HG02852 (cell line): ENCODE measurements at regions not wholly inside any gene's neighbourhood (a gene's known extent, or its start where the extent isn't known, plus 50 kb on each side); places are given as distances from the start of the nearest gene placed in this dataset.

Experiments
- ATAC-seq: cut with Tn5 transposase; IDR thresholded peaks from one replicate; pipeline ENCODE4 v1.9.1; 2021; ENCODE audit warnings: mild to moderate bottlenecking, moderate library complexity; ENCODE audit not compliant: unreplicated experiment

- ATAC-seq: no peak
Observed at GRCh38 chr2:212873256-212873655, 278.2 kb downstream of the IKZF2 start.

DNA sequence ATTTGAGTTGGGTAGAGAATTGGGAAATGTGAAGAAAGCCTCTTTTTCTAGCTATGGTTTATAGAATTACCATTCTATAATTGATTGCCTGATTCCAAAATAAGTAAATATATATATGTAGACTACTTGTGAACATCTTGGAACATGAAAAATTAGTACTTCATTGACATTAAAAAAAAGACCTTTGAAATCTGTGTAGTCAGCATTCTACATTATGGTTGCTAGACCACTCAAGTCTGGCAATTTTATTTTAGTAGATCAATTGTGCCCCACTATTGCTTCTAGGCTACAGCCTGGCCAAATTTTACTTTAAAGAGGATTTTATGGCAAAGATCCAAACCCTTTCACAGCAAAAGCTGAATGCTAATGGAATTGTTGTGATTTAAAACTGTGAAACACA is 279.8 kb downstream of the IKZF2 start:
- ATAC-seq: no peak

DNA sequence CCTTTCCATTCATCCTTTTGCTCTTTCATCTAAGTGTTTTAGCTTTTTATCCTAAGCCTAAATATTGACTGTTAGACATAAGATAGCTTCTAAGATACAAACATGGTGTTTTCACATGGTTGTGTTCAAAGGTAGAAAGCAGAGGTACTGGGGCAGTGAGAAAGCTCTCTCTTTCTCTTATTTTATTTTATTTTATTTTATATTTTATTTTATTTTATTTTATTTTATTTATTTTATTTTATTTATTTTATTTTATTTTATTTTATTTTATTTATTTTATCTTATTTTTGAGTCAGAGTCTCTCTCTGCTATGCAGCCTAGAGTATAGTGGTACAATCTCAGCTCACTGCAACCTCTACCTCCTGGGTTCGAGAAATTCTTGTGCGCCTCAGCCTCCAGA is 287.2 kb downstream of the IKZF2 start:
- ATAC-seq: no peak

- ATAC-seq: no peak
Observed at GRCh38 chr2:212863185-212863588, 288.2 kb downstream of the IKZF2 start.

- ATAC-seq: no peak
Observed at GRCh38 chr2:212858496-212858895, 292.9 kb downstream of the IKZF2 start.

DNA sequence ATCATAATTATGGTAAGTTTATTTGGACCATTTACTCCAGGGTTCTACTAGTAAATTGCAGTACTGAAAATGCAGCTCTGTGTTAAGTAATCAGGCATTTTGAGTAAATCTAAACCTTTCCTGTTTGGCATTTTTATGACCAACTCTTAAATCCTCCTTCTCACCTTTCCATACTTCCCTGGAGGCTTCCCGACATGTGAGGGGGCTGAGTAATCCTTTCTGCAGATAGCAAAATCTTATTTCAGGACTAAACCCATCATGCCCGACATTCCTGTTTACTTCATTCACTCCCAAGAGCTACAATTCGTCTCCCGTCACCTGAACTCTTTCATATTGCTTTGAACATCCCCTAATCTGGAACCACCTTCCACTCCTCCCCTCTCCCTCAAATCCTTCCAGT is 296.6 kb downstream of the IKZF2 start:
- ATAC-seq: no peak

GRCh38 chr2:212854116-212854515 is 297.3 kb downstream of the IKZF2 start:
- no peak for ATAC-seq

DNA sequence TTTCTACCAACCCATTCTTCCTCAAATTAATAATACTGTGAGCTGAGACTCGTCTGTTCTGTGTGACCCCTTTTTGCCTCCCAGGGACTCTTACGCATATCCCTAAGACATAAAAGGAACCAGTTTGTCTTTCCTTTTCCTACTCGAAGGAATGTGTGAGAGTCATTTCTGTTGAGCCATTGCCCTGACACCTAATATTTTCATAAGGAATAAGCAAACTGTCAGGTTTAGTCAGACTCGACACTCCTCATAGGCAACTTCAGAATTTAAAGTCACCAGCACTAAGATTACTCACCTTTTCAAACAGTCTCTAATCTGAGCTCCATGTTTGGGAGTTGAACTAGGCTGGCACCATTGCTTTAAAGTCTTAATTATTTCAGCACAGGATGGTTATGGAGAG is 305.5 kb downstream of the IKZF2 start:
- no peak for ATAC-seq

- no peak for ATAC-seq
Observed at GRCh38 chr2:212843409-212844199, 305.0 kb upstream of the ERBB4 start.

DNA sequence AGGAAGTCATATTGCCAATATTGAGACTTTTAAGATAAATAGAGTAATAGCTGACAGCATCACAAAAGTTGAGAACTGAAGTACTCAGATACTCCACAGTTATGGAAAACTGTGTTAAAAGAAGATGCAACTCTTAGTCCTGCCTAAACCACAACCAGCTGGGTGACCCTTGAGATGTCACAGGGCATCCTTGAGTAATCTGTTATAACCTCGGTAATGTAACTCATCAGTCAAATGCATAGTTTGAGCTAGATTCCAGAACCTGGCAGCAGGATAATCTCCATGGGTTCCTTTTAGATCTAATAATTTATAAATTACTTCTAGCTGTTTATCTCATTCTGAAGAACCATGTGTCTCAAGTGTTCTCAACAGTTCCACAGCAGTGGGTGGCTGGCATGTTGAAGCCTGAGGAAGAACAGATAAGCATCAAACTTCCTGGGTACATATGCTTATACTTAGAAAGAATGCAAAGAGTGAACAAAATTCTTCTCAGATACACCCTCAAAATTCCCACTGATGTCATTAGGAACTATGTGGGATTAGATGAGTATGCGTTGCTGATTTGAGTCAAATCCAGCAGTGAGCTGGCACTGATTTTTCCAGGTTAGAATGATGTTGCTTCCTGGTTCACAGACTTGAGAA is 304.1 kb upstream of the ERBB4 start:
- no peak for ATAC-seq

- ATAC-seq: no peak
Observed at GRCh38 chr2:212841460-212841859, 302.9 kb upstream of the ERBB4 start.

GRCh38 chr2:212832211-212833195 is 293.9 kb upstream of the ERBB4 start:
- ATAC-seq: no peak

GRCh38 chr2:212831671-212832199 is 293.1 kb upstream of the ERBB4 start:
- no peak for ATAC-seq

GRCh38 chr2:212816267-212816666 is 277.7 kb upstream of the ERBB4 start:
- no peak for ATAC-seq

DNA sequence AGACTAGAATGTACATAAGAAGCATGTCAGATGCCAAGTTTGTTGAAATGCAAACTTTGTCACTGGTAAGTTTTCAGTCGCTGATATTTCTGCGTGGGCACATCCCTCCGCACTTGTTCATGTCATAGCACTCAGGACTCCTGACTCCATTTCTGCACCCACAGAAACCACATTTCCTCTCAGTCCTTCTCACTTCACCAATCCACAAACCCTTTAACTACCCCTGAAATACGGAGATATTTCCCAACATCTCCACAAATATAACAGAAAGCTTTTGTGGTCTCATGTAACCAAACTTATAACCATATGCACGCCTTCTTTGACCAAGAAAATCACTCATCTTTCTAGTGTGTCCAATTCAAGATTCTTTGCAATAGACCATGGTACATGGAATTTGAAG is 276.9 kb upstream of the ERBB4 start:
- peak; percentile 69 for ATAC-seq

DNA sequence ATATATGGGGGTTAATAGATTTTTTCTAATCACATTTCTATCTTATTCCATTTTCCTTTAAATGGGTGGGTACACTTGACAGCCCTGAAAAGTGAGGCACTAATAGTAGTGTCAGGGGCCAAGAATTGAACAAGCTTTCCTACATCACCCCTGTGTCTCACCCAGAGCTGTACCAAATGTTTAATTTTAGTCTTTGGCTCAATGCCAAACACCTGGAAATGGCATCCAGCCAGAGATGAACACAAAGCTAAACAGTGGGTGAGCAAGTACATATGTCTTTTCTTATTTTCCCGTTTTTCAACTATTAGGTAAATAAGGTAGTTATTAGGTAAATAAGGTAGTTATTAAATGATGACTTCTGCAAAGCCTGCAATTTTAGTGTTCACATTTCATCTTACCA is 276.3 kb upstream of the ERBB4 start:
- ATAC-seq: peak; percentile 2

- no peak for ATAC-seq
Observed at GRCh38 chr2:212811921-212812320, 273.3 kb upstream of the ERBB4 start.

DNA sequence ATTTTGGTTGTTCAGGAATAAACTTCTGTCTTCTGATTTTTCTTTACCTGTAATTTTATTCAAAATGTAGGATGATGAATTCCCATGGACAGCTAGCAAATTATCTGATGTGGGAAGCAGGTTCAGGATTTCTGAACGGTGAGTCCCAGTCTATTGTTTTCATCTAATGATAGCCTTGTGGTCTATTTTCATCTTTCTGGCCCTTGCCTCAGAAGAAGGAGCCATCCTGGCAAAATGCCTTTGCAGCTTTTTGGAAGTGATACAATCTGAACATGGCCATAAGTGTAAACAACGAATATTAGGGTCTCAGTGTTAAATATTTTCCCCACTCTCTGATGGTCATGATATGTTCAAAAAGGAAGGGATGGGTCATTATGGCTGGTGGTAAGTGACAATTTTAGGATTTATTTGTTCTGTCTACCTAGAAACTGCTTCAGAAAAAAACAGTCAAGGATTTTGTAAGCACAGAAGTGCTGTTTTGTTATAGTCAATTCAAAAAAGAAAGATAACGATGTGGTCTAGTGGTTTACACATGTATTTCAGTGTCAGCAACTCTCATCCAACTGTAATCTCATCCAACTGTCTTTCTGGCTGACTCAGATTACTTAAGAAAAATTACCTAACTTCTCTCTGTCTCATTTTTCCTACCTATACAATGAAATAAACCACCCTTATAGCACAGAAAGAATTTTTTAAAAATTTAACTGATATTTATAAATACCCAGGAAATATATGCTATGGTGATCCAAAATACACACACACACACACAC is 272.6 kb upstream of the ERBB4 start:
- peak; percentile 51 for ATAC-seq

GRCh38 chr2:212797484-212798205 is 259.0 kb upstream of the ERBB4 start:
- peak; percentile 61 for ATAC-seq

GRCh38 chr2:212794471-212794870 is 255.9 kb upstream of the ERBB4 start:
- no peak for ATAC-seq
